ENCODE measurements at regions not wholly inside any gene's neighbourhood (a gene's known extent, or its start where the extent isn't known, plus 50 kb on each side); places are given as distances from the start of the nearest gene placed in this dataset.

DNA sequence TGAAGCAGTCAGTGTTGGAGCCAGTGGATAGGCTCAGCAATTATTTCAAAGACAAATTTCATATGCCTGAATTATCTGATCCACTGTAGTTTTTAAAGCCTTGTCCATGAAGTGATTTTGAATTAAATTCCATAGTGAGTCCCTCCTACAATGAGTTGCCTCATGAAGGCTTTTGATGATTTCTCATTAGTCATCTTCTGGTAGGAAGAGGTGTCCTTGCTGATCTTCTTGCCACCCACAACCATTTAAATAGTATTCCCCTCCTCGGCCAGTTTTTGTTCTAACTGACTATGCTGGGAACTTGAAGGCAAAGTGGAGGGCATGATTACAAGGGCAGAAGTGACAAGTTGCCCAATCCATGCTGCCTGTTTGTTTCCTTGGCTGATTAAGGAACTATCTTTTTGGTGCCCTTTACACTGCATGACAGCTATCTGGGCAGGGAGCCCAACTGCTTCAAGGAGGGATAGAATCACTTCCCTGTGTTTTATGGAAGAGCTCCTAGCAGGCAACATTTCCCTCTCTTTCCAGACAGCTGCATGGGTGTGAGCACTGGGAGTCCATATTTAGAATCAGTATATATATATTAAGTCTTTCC, 617.5 kb downstream of the ZPLD1 start:
- Histone ChIP-seq H3K27ac (ENCODE audit: low read depth, low read length) (no peak overlapping the region), H3K9me3 (ENCODE audit: insufficient read depth in 2 of 2, low read depth in 1 of 2, low read length in 1 of 2) (no peaks in the 10 kb centered on the region), H3K36me3 (ENCODE audit: control insufficient read depth in 2 of 4, insufficient read depth in 4 of 4, low read length in 3 of 4) (no peaks in the 10 kb centered on the region), H3K56ac (replicated peaks; ENCODE audit: insufficient read length, low read depth, low read length) (no peak overlapping the region), H3K4me1 (replicated peaks in 1 of 4; ENCODE audit: control insufficient read depth in 3 of 4, insufficient read depth in 4 of 4, low read length in 3 of 4) (no peaks in the 10 kb centered on the region), H4K5ac (ENCODE audit: insufficient read length, low read depth, low read length) (no peak overlapping the region), H3K79me1 (ENCODE audit: low read depth, low read length) (no peaks in the 10 kb centered on the region), H2AFZ (ENCODE audit: low read length) (no peak overlapping the region), H3K18ac (ENCODE audit: extremely low read depth, low read length) (no peak overlapping the region), H3K9ac (replicated peaks in 1 of 4; ENCODE audit: extremely low read depth in 1 of 4, low read depth in 3 of 4, low read length in 3 of 4) (no peak overlapping the region), H3K4ac (replicated peaks; ENCODE audit: insufficient read length, low read depth, low read length) (no peak overlapping the region), H3K4me3 (ENCODE audit: extremely low read depth in 1 of 4, insufficient read depth in 2 of 4, low read depth in 3 of 4, low read length in 4 of 4) (no peak overlapping the region), H3K23me2 (ENCODE audit: low read depth, low read length) (no peaks in the 10 kb centered on the region), H2BK20ac (ENCODE audit: low read length) (no peak overlapping the region), H3K14ac (ENCODE audit: insufficient read length) (no peak overlapping the region), H3K27me3 (replicated peaks in 1 of 4; ENCODE audit: control insufficient read depth in 3 of 4, extremely low read depth in 1 of 4, insufficient read depth in 3 of 4, low read length in 3 of 4) (no peaks in the 10 kb centered on the region), H2BK5ac (ENCODE audit: low read depth, low read length) (no peak overlapping the region), H2BK15ac (ENCODE audit: low read length) (no peak overlapping the region), H3K79me2 (ENCODE audit: control insufficient read depth in 1 of 2, insufficient read depth in 2 of 2, low read length in 2 of 2) (no peaks in the 10 kb centered on the region), H4K20me1 (replicated peaks in 1 of 2; ENCODE audit: control insufficient read depth in 1 of 2, insufficient read depth in 2 of 2, low read length in 2 of 2) (no peaks in the 10 kb centered on the region), H2AK5ac (ENCODE audit: low read depth, low read length) (no peak overlapping the region), H3K23ac (ENCODE audit: insufficient read length) (no peak overlapping the region), H4K8ac (ENCODE audit: extremely low read depth, insufficient read depth, low read length) (no peak overlapping the region), H3K4me2 (ENCODE audit: insufficient read depth in 1 of 2, low read depth in 2 of 2, low read length in 2 of 2) (no peak overlapping the region), H2BK120ac (replicated peaks; ENCODE audit: low read depth, low read length) (no peak overlapping the region), H2BK12ac (ENCODE audit: low read depth, low read length) (no peak overlapping the region), H4K91ac (replicated peaks; ENCODE audit: insufficient read length, low read length) (no peak overlapping the region)
- ChIA-PET POLR2A (ENCODE audit: partially characterized antibody) (no interaction called here), CTCF (ENCODE audit: partially characterized antibody) (interaction anchor here (0.9 kb wide), 1 partner anchor 379 kb away, joined by 3 read pairs; no protein-coding TSS in a partner anchor)
- TF ChIP-seq RAD21 (IDR thresholded peaks at IDR 0.05 in 1 of 2, conservative IDR thresholded peaks at IDR 0.05 in 1 of 2; ENCODE audit: low read depth in 2 of 2, low read length in 2 of 2) (no peak), GABPA (IDR thresholded peaks at IDR 0.05; ENCODE audit: borderline replicate concordance, insufficient read depth, low read length) (no peak), MAX (IDR thresholded peaks at IDR 0.05) (no peak), SIRT6 (IDR thresholded peaks at IDR 0.05; ENCODE audit: low read length) (no peak), SRF (IDR thresholded peaks at IDR 0.05; ENCODE audit: low read depth, low read length) (no peak), CHD1 (IDR thresholded peaks at IDR 0.05; ENCODE audit: low read depth, low read length) (no peak)
- DNase-seq (ENCODE audit: low read depth in 1 of 2, low spot score in 2 of 2), result no peak
- 100% methylated on average over 1 of the region's 1 CpG; no CpG with 5 or more reads in 1 of the 2 experiments for WGBS, 2 experiments (ENCODE audit: extremely low coverage in 1 of 2, insufficient coverage in 1 of 2, insufficient read length in 1 of 2, insufficient replicate concordance in 2 of 2, low coverage in 1 of 2, low lambda C conversion rate in 2 of 2, missing lambda C conversion rate in 1 of 2)
- FAIRE-seq, result no peak
